GM18517 (cell line): ENCODE measurements at regions not wholly inside any gene's neighbourhood (a gene's known extent, or its start where the extent isn't known, plus 50 kb on each side); places are given as distances from the start of the nearest gene placed in this dataset.
"Not testable (repeated sequence)": the region's sequence is repeated elsewhere in the genome, so short reads cannot be mapped to it uniquely, and the experiment has no call there.

Experiments used
- ATAC-seq: cut with Tn5 transposase; IDR thresholded peaks from one replicate; pipeline ENCODE4 v1.9.1; 2021; ENCODE audit warnings: mild to moderate bottlenecking, moderate library complexity; ENCODE audit not compliant: unreplicated experiment

DNA sequence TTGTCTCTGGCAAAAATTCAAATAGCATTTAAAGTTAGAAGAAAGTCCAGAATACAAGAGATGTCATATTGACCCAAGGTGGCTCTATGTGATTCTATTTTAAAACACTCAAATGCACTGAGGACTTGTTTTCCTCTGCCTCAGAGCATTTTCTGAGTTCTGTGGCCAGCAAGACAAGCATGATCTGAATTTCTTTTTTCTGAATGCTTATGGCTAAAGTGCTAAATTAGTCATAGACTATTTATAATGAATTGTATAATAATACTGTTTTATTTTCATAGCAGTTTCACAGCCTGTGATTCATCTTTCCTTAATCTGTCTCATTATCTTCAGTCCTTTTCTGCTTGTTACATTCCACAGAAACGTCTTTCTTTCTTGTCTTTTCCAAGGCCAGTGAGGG is 63.9 kb upstream of the SEC22B start:
- ATAC-seq, result not testable (repeated sequence)

DNA sequence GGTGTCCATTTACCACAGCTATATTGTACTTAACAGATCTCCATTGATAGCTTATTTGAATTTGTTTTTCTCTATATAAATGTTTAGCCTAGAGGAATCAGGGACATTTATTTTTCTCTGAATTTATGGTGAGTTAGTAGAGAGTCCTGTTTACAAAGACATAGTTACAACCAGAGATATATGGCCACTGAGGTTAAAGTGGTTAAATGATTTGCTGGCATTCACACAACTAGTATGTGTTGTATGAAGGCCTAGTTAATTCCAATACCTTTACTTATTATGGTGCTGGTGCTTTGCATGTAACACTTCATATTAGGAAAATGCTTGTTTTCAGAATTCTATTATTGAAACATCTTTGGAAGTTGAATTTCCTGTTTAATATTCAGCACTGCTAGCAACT is 63.0 kb upstream of the SEC22B start:
- not testable (repeated sequence) for ATAC-seq

DNA sequence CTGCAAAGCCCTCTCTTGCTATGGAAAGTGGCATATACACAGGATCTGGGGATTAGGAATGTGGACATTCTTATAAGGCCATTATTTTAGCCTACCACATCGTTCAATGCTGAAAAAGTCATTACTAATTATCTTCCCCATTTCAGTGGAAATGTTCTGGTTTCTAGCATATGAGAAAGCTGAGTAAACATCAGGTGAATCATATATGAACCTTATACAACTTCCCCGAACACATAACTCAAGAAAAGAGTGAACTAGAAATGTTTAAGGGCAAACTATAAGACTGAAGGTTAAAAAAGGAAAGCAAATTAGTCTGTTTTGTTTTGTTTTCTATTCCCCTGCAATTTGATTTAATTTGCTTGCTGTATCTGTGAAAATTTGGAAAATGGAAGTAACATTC is 62.5 kb upstream of the SEC22B start:
- not testable (repeated sequence) for ATAC-seq

DNA sequence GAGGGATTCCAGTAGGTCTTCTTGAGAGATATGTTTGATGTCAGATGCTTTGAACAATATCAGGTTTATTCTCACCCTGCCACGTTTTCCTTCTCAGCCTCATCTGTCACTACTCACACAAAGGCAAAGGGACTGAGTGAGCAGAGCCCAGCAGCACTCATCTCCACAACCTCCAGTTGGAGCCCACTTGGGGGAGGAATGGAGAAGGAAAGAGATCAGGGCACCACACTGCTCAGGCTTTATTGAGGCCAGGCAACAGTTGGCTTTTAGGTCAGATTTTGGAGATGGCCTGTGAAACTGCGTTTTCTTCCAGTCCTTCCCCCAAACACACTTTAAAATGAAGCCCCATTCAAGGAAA is 57.3 kb upstream of the SEC22B start:
- not testable (repeated sequence) for ATAC-seq

DNA sequence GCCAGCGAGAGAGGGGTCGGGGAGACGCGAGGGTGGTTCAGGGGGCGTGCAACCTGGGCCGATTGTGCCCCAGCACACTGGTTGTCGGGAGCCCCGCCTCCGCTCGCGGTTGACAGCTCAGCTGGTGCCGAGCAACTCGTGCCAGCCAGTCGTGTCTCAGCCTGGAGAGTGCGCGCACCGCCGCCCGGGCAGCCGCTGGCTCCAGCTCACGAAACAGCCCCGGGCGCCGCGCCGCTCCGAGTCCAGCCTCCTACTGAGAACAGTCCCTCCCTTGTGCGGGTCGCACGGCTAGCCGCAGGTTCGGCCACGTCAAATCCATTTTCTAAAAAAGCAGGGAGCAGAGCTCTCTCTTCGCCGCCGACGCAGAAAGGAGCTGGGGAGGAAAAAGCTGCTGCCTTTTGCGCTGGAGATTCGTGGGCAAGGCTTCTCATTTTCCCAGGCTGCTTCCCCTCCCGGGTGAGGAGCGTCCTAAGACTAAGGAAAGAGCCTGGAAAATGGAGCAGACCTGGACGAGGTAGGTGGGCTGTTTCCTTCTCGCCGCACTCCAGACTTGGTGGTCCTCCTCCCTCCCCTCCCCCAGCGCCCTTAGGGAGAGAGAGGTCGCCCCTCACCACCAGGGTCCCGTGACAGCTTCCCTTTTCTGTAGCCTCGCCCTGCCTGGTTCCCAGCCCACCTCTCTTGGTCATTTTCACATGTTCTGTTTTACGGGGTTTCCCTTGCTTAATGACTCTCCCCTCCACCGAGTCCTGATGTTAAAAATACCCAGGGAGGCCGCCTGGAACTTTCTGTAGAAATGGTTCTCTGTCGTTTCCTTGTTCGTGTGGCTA is 56.7 kb upstream of the SEC22B start:
- not testable (repeated sequence) for ATAC-seq

DNA sequence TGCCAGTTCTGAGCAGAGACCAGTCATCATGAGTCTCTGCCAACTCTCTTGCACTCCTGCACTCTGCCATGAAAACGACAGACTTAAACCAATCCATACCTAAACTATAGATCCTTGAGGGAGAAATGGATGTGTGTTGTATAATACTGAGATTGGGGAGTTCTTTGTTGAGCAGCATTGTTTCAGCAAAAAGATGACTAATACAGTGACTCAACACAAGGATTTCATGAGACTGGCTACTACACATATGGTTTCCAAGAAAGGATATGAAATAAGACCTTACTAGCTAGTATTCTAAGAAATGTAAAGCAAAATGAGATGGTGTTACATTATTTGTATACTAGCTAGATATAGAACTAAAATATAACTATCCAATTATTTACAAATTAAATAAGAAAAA is 53.5 kb upstream of the SEC22B start:
- ATAC-seq, result not testable (repeated sequence)
